HEK293 (cell line): ENCODE measurements at regions not wholly inside any gene's neighbourhood (a gene's known extent, or its start where the extent isn't known, plus 50 kb on each side); places are given as distances from the start of the nearest gene placed in this dataset.

ENCODE experiments used
- ATF2 ChIP-seq: fragments of 450-650 bp; formaldehyde crosslinking; IDR thresholded peaks from 2 replicates; pipeline ENCODE4 v1.5.1; 2016; ENCODE audit warnings: missing biosample characterization, missing genetic modification characterization, low read depth
- CTCF ChIP-seq: fragments of 450-650 bp; formaldehyde crosslinking; IDR thresholded peaks from 2 replicates; pipeline ENCODE4 v1.5.1; 2016; ENCODE audit warnings: missing biosample characterization, missing genetic modification characterization
- FEZF1 ChIP-seq: fragments of 450-650 bp; formaldehyde crosslinking; IDR thresholded peaks from 2 replicates; pipeline ENCODE4 v1.5.1; 2016; ENCODE audit warnings: missing biosample characterization, missing genetic modification characterization
- KLF9 ChIP-seq: fragments of 450-650 bp; formaldehyde crosslinking; IDR thresholded peaks from 2 replicates; pipeline ENCODE4 v1.5.1; 2016; ENCODE audit warnings: missing biosample characterization, missing genetic modification characterization, low read depth
- SCRT1 ChIP-seq: fragments of 450-650 bp; formaldehyde crosslinking; IDR thresholded peaks from 2 replicates; pipeline ENCODE4 v1.5.1; 2016; ENCODE audit warnings: missing biosample characterization, missing genetic modification characterization, borderline replicate concordance
- ZBTB7A ChIP-seq: fragments of 450-650 bp; formaldehyde crosslinking; IDR thresholded peaks from 2 replicates; pipeline ENCODE4 v1.5.1; 2016; ENCODE audit warnings: low read depth, missing biosample characterization, missing genetic modification characterization
- ZNF138 ChIP-seq: fragments of 450-650 bp; formaldehyde crosslinking; IDR thresholded peaks from 2 replicates; pipeline ENCODE4 v1.5.1; 2016; ENCODE audit warnings: missing biosample characterization, missing genetic modification characterization, borderline replicate concordance
- ZNF221 ChIP-seq: fragments of 450-650 bp; formaldehyde crosslinking; IDR thresholded peaks from 2 replicates; pipeline ENCODE4 v1.5.1; 2017; ENCODE audit warnings: missing biosample characterization, missing genetic modification characterization, borderline replicate concordance
- ZNF335 ChIP-seq: fragments of 450-650 bp; formaldehyde crosslinking; conservative IDR thresholded peaks from 2 replicates; pipeline ENCODE4 v1.5.1; 2016; ENCODE audit warnings: missing biosample characterization, missing genetic modification characterization
- ZNF366 ChIP-seq: fragments of 450-650 bp; formaldehyde crosslinking; conservative IDR thresholded peaks from 2 replicates; pipeline ENCODE4 v1.5.1; 2016; ENCODE audit warnings: missing biosample characterization, missing genetic modification characterization
- ZNF623 ChIP-seq: fragments of 450-650 bp; formaldehyde crosslinking; IDR thresholded peaks from 2 replicates; pipeline ENCODE4 v1.5.1; 2016; ENCODE audit warnings: missing biosample characterization, missing genetic modification characterization
- ZNF624 ChIP-seq: fragments of 450-650 bp; formaldehyde crosslinking; IDR thresholded peaks from 2 replicates; pipeline ENCODE4 v1.5.1; 2017; ENCODE audit warnings: missing biosample characterization, missing genetic modification characterization
- ZNF654 ChIP-seq: fragments of 450-650 bp; formaldehyde crosslinking; IDR thresholded peaks from 2 replicates; pipeline ENCODE4 v1.5.1; 2016; ENCODE audit warnings: low read depth, missing biosample characterization, missing genetic modification characterization

GRCh38 chr11:27865105-27865504, 164.8 kb upstream of the BDNF start:
- no peak for TF ChIP-seq ZNF138
- no peak for TF ChIP-seq ZBTB7A (tag by site-specific recombination)
- TF ChIP-seq SCRT1 (tag by site-specific recombination) = no peak
- no peak for TF ChIP-seq CTCF (tag by site-specific recombination)
- TF ChIP-seq ATF2 (tag by site-specific recombination) = no peak
- TF ChIP-seq ZNF221 (tag by site-specific recombination) = no peak
- no peak for TF ChIP-seq ZNF335
- no peak for TF ChIP-seq ZNF623 (tag by site-specific recombination)
- no peak for TF ChIP-seq ZNF654
- no peak for TF ChIP-seq ZNF366 (tag by site-specific recombination)
- no peak for TF ChIP-seq KLF9 (tag by site-specific recombination)
- TF ChIP-seq ZNF624 (tag by site-specific recombination) = no peak
- no peak for TF ChIP-seq FEZF1 (tag by site-specific recombination)
